Inflammatory macrophage treated with lipopolysaccharide for 4 hours (primary cell): ENCODE measurements at regions not wholly inside any gene's neighbourhood (a gene's known extent, or its start where the extent isn't known, plus 50 kb on each side); places are given as distances from the start of the nearest gene placed in this dataset.
"Not testable (repeated sequence)": the region's sequence is repeated elsewhere in the genome, so short reads cannot be mapped to it uniquely, and the experiment has no call there.

ENCODE experiments used
- DNase-seq: peaks from one replicate; pipeline ENCODE4 v3.0.0-alpha.2; 2020

GRCh38 chr2:155651851-155652250 is 680.7 kb downstream of the NR4A2 start:
- no peak for DNase-seq

- peak; percentile 47 for DNase-seq
These were observed 686.7 kb downstream of the NR4A2 start for GRCh38 chr2:155645791-155646190.

- no peak for DNase-seq
These were observed 689.3 kb downstream of the NR4A2 start for GRCh38 chr2:155643056-155643775.

- DNase-seq, result peak; percentile 80
These were observed 698.5 kb downstream of the NR4A2 start for GRCh38 chr2:155633887-155634570.

GRCh38 chr2:155633060-155633839 is 699.3 kb downstream of the NR4A2 start:
- no peak for DNase-seq

GRCh38 chr2:155630760-155631159 is 701.8 kb downstream of the NR4A2 start:
- no peak for DNase-seq

GRCh38 chr2:155622443-155622842 is 710.1 kb downstream of the NR4A2 start:
- no peak for DNase-seq

- no peak for DNase-seq
These were observed 731.4 kb downstream of the NR4A2 start for GRCh38 chr2:155600914-155601760.

- no peak for DNase-seq
These were observed 732.2 kb downstream of the NR4A2 start for GRCh38 chr2:155600296-155600695.

GRCh38 chr2:155599834-155600233 is 732.7 kb downstream of the NR4A2 start:
- no peak for DNase-seq

GRCh38 chr2:155583674-155584195 is 748.8 kb downstream of the NR4A2 start:
- DNase-seq, result no peak

- no peak for DNase-seq
These were observed 757.6 kb downstream of the NR4A2 start for GRCh38 chr2:155574941-155575340.

GRCh38 chr2:155547571-155547970 is 785.0 kb downstream of the NR4A2 start:
- DNase-seq, result no peak

GRCh38 chr2:155546721-155547555 is 785.6 kb downstream of the NR4A2 start:
- DNase-seq, result peak; percentile 5

GRCh38 chr2:155539028-155539427 is 793.5 kb downstream of the NR4A2 start:
- not testable (repeated sequence) for DNase-seq

GRCh38 chr2:155528034-155528433 is 804.5 kb downstream of the NR4A2 start:
- no peak for DNase-seq

- no peak for DNase-seq
These were observed 807.3 kb downstream of the NR4A2 start for GRCh38 chr2:155525199-155525598.

- no peak for DNase-seq
These were observed 812.9 kb downstream of the NR4A2 start for GRCh38 chr2:155519529-155520130.

- DNase-seq, result no peak
These were observed 814.4 kb downstream of the NR4A2 start for GRCh38 chr2:155518094-155518493.

- DNase-seq, result no peak
These were observed 815.2 kb downstream of the NR4A2 start for GRCh38 chr2:155517362-155517761.

- no peak for DNase-seq
These were observed 814.8 kb downstream of the KCNJ3 start for GRCh38 chr2:155513248-155513647.
